ENCODE measurements at regions not wholly inside any gene's neighbourhood (a gene's known extent, or its start where the extent isn't known, plus 50 kb on each side); places are given as distances from the start of the nearest gene placed in this dataset.

DNA sequence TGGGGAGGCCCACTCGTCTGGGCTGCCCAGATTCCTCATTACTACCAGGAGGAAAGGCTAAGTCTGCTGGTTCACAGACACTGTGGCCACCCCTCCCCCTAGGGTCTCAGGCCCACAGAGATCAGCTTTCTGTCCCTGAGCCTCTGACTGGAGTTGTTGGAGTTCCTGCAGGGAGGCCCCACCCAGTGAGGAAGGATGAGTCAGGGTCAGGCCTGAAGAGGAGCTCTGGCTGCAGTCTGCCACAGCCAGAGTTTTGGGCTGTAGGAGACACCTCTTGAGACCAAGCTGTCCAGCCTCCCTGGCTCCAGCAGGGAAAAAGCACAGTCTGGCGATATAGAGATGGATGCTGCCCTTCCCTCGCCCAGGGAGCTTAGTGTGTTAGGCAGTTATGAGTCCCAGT, 720.9 kb upstream of the SEMA6D start:
- TF ChIP-seq, protein P1, sequence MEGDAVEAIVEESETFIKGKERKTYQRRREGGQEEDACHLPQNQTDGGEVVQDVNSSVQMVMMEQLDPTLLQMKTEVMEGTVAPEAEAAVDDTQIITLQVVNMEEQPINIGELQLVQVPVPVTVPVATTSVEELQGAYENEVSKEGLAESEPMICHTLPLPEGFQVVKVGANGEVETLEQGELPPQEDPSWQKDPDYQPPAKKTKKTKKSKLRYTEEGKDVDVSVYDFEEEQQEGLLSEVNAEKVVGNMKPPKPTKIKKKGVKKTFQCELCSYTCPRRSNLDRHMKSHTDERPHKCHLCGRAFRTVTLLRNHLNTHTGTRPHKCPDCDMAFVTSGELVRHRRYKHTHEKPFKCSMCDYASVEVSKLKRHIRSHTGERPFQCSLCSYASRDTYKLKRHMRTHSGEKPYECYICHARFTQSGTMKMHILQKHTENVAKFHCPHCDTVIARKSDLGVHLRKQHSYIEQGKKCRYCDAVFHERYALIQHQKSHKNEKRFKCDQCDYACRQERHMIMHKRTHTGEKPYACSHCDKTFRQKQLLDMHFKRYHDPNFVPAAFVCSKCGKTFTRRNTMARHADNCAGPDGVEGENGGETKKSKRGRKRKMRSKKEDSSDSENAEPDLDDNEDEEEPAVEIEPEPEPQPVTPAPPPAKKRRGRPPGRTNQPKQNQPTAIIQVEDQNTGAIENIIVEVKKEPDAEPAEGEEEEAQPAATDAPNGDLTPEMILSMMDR (IDR thresholded peaks at IDR 0.05): no peak
- TF ChIP-seq POLR2A (IDR thresholded peaks at IDR 0.05): no peak

Data from body of pancreas (tissue), 4 donors.